H1 (cell line): ENCODE measurements at regions not wholly inside any gene's neighbourhood (a gene's known extent, or its start where the extent isn't known, plus 50 kb on each side); places are given as distances from the start of the nearest gene placed in this dataset.

Source experiments
- CTCF ChIA-PET: fragments of 300-600 bp; sonication (Branson Sonifier 250); formaldehyde crosslinking; loops from one replicate; lab custom pipeline; 2021; ENCODE audit not compliant: partially characterized antibody; lab: Charles Lee
- POLR2A ChIA-PET: fragments of 300-600 bp; sonication (Branson Sonifier 250); formaldehyde crosslinking; loops from one replicate; lab custom pipeline; 2021; ENCODE audit warnings: inconsistent platforms; ENCODE audit not compliant: partially characterized antibody; lab: Charles Lee
- DNase-seq, 2 experiments: peaks; one replicate each; pipeline versions ENCODE4 v3.0.0 to v3.0.0-alpha.2; 2010 to 2022; ENCODE audit warnings: low spot score in 2 of 2, low read depth in 1 of 2, mixed read lengths in 1 of 2
- FAIRE-seq: peaks from 2 replicates; lab custom pipeline; 2011; peaks lifted over from hg19 to GRCh38; lab: Jason Lieb, UNC
- H2AFZ ChIP-seq: 2 replicates; pipeline ENCODE4 v1.8.1; 2012; ENCODE audit warnings: low read length, inconsistent platforms
- H2AK5ac ChIP-seq: 2 replicates; pipeline ENCODE4 v1.6.1; 2013; ENCODE audit warnings: low read depth, low read length
- H2BK120ac ChIP-seq: replicated peaks from 2 replicates; pipeline ENCODE3; 2013; ENCODE audit warnings: low read depth, low read length, inconsistent platforms
- H2BK12ac ChIP-seq: 2 replicates; pipeline ENCODE4 v1.6.1; 2013; ENCODE audit warnings: low read depth, low read length
- H2BK15ac ChIP-seq: 2 replicates; pipeline ENCODE4 v1.6.1; 2013; ENCODE audit warnings: low read length
- H2BK20ac ChIP-seq: 2 replicates; pipeline ENCODE4 v1.6.1; 2013; ENCODE audit warnings: low read length
- H2BK5ac ChIP-seq: 2 replicates; pipeline ENCODE4 v1.6.1; 2013; ENCODE audit warnings: low read depth, low read length
- H3K14ac ChIP-seq: 2 replicates; pipeline ENCODE4 v1.6.1; 2013; ENCODE audit warnings: inconsistent platforms; ENCODE audit not compliant: insufficient read length
- H3K18ac ChIP-seq: 2 replicates; pipeline ENCODE4 v1.6.1; 2013; ENCODE audit warnings: low read length; ENCODE audit errors: extremely low read depth
- H3K23ac ChIP-seq: 2 replicates; pipeline ENCODE4 v1.6.1; 2013; ENCODE audit warnings: inconsistent platforms; ENCODE audit not compliant: insufficient read length
- H3K23me2 ChIP-seq: 2 replicates; pipeline ENCODE4 v1.6.1; 2013; ENCODE audit warnings: low read depth, low read length
- H3K27ac ChIP-seq: 2 replicates; pipeline ENCODE4 v1.6.1; 2011; ENCODE audit warnings: low read depth, low read length, inconsistent platforms
- H3K27me3 ChIP-seq, 4 experiments: replicated peaks in 1 of 4; 1 replicate in 1 of 4; 2 replicates in 3 of 4; pipeline versions ENCODE4 v1.6.1 to v1.8.1; 2011 to 2013; ENCODE audit warnings: low read length in 3 of 4, mild to moderate bottlenecking in 3 of 4, inconsistent platforms in 2 of 4, mixed read lengths in 2 of 4, moderate library complexity in 1 of 4; ENCODE audit not compliant: control insufficient read depth in 3 of 4, insufficient read depth in 3 of 4; ENCODE audit errors: extremely low read depth in 1 of 4
- H3K36me3 ChIP-seq, 4 experiments: 2 replicates each; pipeline versions ENCODE4 v1.6.1 to v1.8.1; 2011 to 2013; ENCODE audit warnings: mild to moderate bottlenecking in 4 of 4, low read length in 3 of 4, moderate library complexity in 2 of 4, control low read depth in 1 of 4, inconsistent platforms in 1 of 4; ENCODE audit not compliant: insufficient read depth in 4 of 4, control insufficient read depth in 2 of 4
- H3K4ac ChIP-seq: replicated peaks from 2 replicates; pipeline ENCODE3; 2013; ENCODE audit warnings: low read length, low read depth, mixed read lengths, inconsistent platforms; ENCODE audit not compliant: insufficient read length
- H3K4me1 ChIP-seq, 4 experiments: replicated peaks in 1 of 4; 1 replicate in 1 of 4; 2 replicates in 3 of 4; pipeline versions ENCODE4 v1.6.1 to v1.8.1; 2011 to 2013; ENCODE audit warnings: low read length in 3 of 4, inconsistent platforms in 2 of 4, mixed read lengths in 1 of 4; ENCODE audit not compliant: insufficient read depth in 4 of 4, control insufficient read depth in 3 of 4
- H3K4me2 ChIP-seq, 2 experiments: 2 replicates each; pipeline versions ENCODE4 v1.6.1 to v1.8.1; 2011 to 2013; ENCODE audit warnings: low read depth in 2 of 2, low read length in 2 of 2, control low read depth in 1 of 2, inconsistent platforms in 1 of 2, mild to moderate bottlenecking in 1 of 2; ENCODE audit not compliant: insufficient read depth in 1 of 2
- H3K4me3 ChIP-seq, 4 experiments: fragments of 200-600, 300-600 bp in 1 of 4; sonication (generic), shearing (Covaris generic), sonication (Bioruptor Twin) in 1 of 4; 2 replicates each; pipeline versions ENCODE4 v1.5.1 to v1.8.1; 2011 to 2016; ENCODE audit warnings: low read length in 4 of 4, low read depth in 3 of 4, control low read depth in 2 of 4, inconsistent platforms in 2 of 4, mild to moderate bottlenecking in 2 of 4, mixed read lengths in 1 of 4, moderate library complexity in 1 of 4; ENCODE audit not compliant: insufficient read depth in 2 of 4; ENCODE audit errors: extremely low read depth in 1 of 4
- H3K56ac ChIP-seq: replicated peaks from 2 replicates; pipeline ENCODE3; 2013; ENCODE audit warnings: low read depth, mild to moderate bottlenecking, mixed read lengths, low read length, inconsistent platforms; ENCODE audit not compliant: insufficient read length
- H3K79me1 ChIP-seq: 2 replicates; pipeline ENCODE4 v1.6.1; 2013; ENCODE audit warnings: low read depth, low read length, control low read depth
- H3K79me2 ChIP-seq, 2 experiments: 2 replicates each; pipeline versions ENCODE4 v1.6.1 to v1.8.1; 2012 to 2013; ENCODE audit warnings: low read length in 2 of 2, mild to moderate bottlenecking in 2 of 2, inconsistent platforms in 1 of 2; ENCODE audit not compliant: insufficient read depth in 2 of 2, control insufficient read depth in 1 of 2
- H3K9ac ChIP-seq, 4 experiments: replicated peaks in 1 of 4; 1 replicate in 1 of 4; 2 replicates in 3 of 4; pipeline versions ENCODE4 v1.6.1 to v1.8.1; 2011 to 2013; ENCODE audit warnings: low read depth in 3 of 4, low read length in 3 of 4, control low read depth in 2 of 4, mild to moderate bottlenecking in 2 of 4, moderate library complexity in 2 of 4, inconsistent platforms in 1 of 4; ENCODE audit errors: extremely low read depth in 1 of 4
- H3K9me3 ChIP-seq, 2 experiments: 2 replicates each; pipeline versions ENCODE4 v1.6.1 to v1.8.1; 2012 to 2013; ENCODE audit warnings: mild to moderate bottlenecking in 2 of 2, moderate library complexity in 2 of 2, control low read depth in 1 of 2, inconsistent platforms in 1 of 2, low read depth in 1 of 2, low read length in 1 of 2, mixed read lengths in 1 of 2; ENCODE audit not compliant: insufficient read depth in 2 of 2
- H4K20me1 ChIP-seq, 2 experiments: replicated peaks in 1 of 2; 2 replicates each; pipeline versions ENCODE3 to v1.8.1; 2011 to 2013; ENCODE audit warnings: inconsistent platforms in 2 of 2, low read length in 2 of 2, mild to moderate bottlenecking in 1 of 2; ENCODE audit not compliant: insufficient read depth in 2 of 2, control insufficient read depth in 1 of 2
- H4K5ac ChIP-seq: 2 replicates; pipeline ENCODE4 v1.6.1; 2013; ENCODE audit warnings: low read length, low read depth, mixed read lengths, inconsistent platforms; ENCODE audit not compliant: insufficient read length
- H4K8ac ChIP-seq: 2 replicates; pipeline ENCODE4 v1.8.0; 2013; ENCODE audit warnings: mild to moderate bottlenecking, moderate library complexity, low read length, inconsistent platforms; ENCODE audit not compliant: insufficient read depth; ENCODE audit errors: extremely low read depth
- H4K91ac ChIP-seq: replicated peaks from 2 replicates; pipeline ENCODE3; 2013; ENCODE audit warnings: low read length, mixed read lengths, inconsistent platforms; ENCODE audit not compliant: insufficient read length
- ATF3 ChIP-seq: IDR thresholded peaks from 2 replicates; pipeline ENCODE4 v1.6.1; 2011; ENCODE audit warnings: low read depth, mild to moderate bottlenecking, low read length; ENCODE audit not compliant: insufficient read depth
- CHD1 ChIP-seq: IDR thresholded peaks from 2 replicates; pipeline ENCODE4 v1.6.1; 2012; ENCODE audit warnings: low read depth, low read length, improper control_type of control experiment
- CHD2 ChIP-seq: IDR thresholded peaks from 2 replicates; pipeline ENCODE4 v1.6.1; 2012; ENCODE audit warnings: low read length, improper control_type of control experiment
- EGR1 ChIP-seq: IDR thresholded peaks from 2 replicates; pipeline ENCODE4 v1.6.1; 2011; ENCODE audit warnings: low read depth, low read length, borderline replicate concordance
- FOSL1 ChIP-seq: IDR thresholded peaks from 2 replicates; pipeline ENCODE4 v1.6.1; 2011; ENCODE audit warnings: mild to moderate bottlenecking, low read depth, low read length, moderate library complexity; ENCODE audit not compliant: insufficient read depth
- HDAC2 ChIP-seq, 2 experiments: fragments of 300-600 bp in 1 of 2; sonication (generic) in 1 of 2; IDR thresholded peaks; 2 replicates each; pipeline ENCODE4 v1.6.1; 2011 to 2012; ENCODE audit warnings: low read depth in 2 of 2, low read length in 2 of 2, mild to moderate bottlenecking in 2 of 2, moderate library complexity in 2 of 2, borderline replicate concordance in 1 of 2, inconsistent platforms in 1 of 2
- KDM1A ChIP-seq: fragments of 200-600, 300-600 bp; sonication (generic); IDR thresholded peaks from 2 replicates; pipeline ENCODE4 v1.7.1; 2016; ENCODE audit warnings: mild to moderate bottlenecking, low read length, borderline replicate concordance
- KDM5A ChIP-seq: fragments of 200-600 bp; IDR thresholded peaks from 2 replicates; pipeline ENCODE4 v1.7.1; 2012; ENCODE audit warnings: mild to moderate bottlenecking, low read length, inconsistent platforms, mixed read lengths
- POLR2A ChIP-seq, 2 experiments: IDR thresholded peaks; 1 replicate in 1 of 2; 2 replicates in 1 of 2; pipeline ENCODE4 v1.6.1; 2011; ENCODE audit warnings: low read depth in 2 of 2, low read length in 2 of 2, mild to moderate bottlenecking in 2 of 2; ENCODE audit errors: control extremely low read depth in 1 of 2
- SP4 ChIP-seq: IDR thresholded peaks from 2 replicates; pipeline ENCODE4 v1.6.1; 2012; ENCODE audit warnings: low read length, inconsistent platforms
- TAF1 ChIP-seq: IDR thresholded peaks from 2 replicates; pipeline ENCODE4 v1.6.1; 2011; ENCODE audit warnings: mild to moderate bottlenecking, low read depth, low read length
- TCF12 ChIP-seq: IDR thresholded peaks from 2 replicates; pipeline ENCODE4 v1.6.1; 2011; ENCODE audit warnings: low read depth, mild to moderate bottlenecking, low read length
- YY1 ChIP-seq: IDR thresholded peaks from 2 replicates; pipeline ENCODE4 v1.6.1; 2011; ENCODE audit warnings: low read depth, mild to moderate bottlenecking, low read length
- ZNF274 ChIP-seq: IDR thresholded peaks from 2 replicates; pipeline ENCODE4 v1.7.0; 2012; ENCODE audit warnings: low read length, borderline replicate concordance; ENCODE audit errors: extremely low read depth
- WGBS, 2 experiments: shearing (Covaris generic) in 1 of 2; methylation state at CpG; one replicate each; pipeline versions ENCODE4 v1.1.6 to v1.1.7; 2013 to 2015; ENCODE audit warnings: low lambda C conversion rate in 2 of 2, mixed read lengths in 2 of 2, inconsistent platforms in 1 of 2, low coverage in 1 of 2, missing lambda C conversion rate in 1 of 2; ENCODE audit not compliant: insufficient replicate concordance in 2 of 2, insufficient coverage in 1 of 2, insufficient read length in 1 of 2; ENCODE audit errors: extremely low coverage in 1 of 2, missing lambda C conversion rate in 1 of 2; 5-methylcytosine and 5-hydroxymethylcytosine counted together

- Histone ChIP-seq H4K8ac (no peak overlapping the region), H3K23ac (no peak overlapping the region), H2BK120ac (no peak overlapping the region), H4K5ac (no peak overlapping the region), H3K4me1 (no peaks in the 10 kb centered on the region), H3K4me3 (no peak overlapping the region), H4K20me1 (no peaks in the 10 kb centered on the region), H2BK12ac (no peak overlapping the region), H2BK15ac (no peak overlapping the region), H3K18ac (no peak overlapping the region), H2AK5ac (no peak overlapping the region), H3K9me3 (0 out of 4 replicates have a peak, but pooled peaks cover 0 to 3% of the 10 kb centered on the region in 2 experiments), H3K79me1 (no peaks in the 10 kb centered on the region), H3K56ac (no peak overlapping the region), H2BK5ac (0 out of 2 replicates have a peak overlapping the region, but pooled peaks have one; percentile 11), H4K91ac (no peak overlapping the region), H3K27ac (no peak overlapping the region), H2AFZ (no peak overlapping the region), H3K27me3 (no peaks in the 10 kb centered on the region), H3K14ac (no peak overlapping the region), H3K23me2 (no peaks in the 10 kb centered on the region; the same call in 1 of the 2 replicates), H3K4me2 (no peak overlapping the region), H3K36me3 (no peaks in the 10 kb centered on the region; a peak in 1 of 8 replicates), H2BK20ac (no peak overlapping the region), H3K4ac (no peak overlapping the region), H3K9ac (no peak overlapping the region), H3K79me2 (no peaks in the 10 kb centered on the region)
- DNase-seq (peak in 1 of 2 experiments; percentile 26), FAIRE-seq (no peak)
- ChIA-PET POLR2A (interaction anchor here (1.3 to 1.7 kb wide), 2 partner anchors 12 kb away, joined by 3 to 4 read pairs; no protein-coding TSS in a partner anchor), CTCF (interaction anchor here (1.5 kb wide), 1 partner anchor 15 kb away, joined by 3 read pairs; no protein-coding TSS in a partner anchor)
- WGBS, 2 experiments = 71% methylated on average over 1 of the region's 1 CpG; no CpG with 5 or more reads in 1 of the 2 experiments
- TF ChIP-seq YY1 = no peak
- TF ChIP-seq EGR1 = no peak
- no peak for TF ChIP-seq HDAC2 (IDR thresholded peaks at IDR 0.05; ENCODE audit: borderline replicate concordance in 1 of 2, low read depth in 2 of 2, low read length in 2 of 2)
- no peak for TF ChIP-seq TAF1
- TF ChIP-seq TCF12 = no peak
- TF ChIP-seq ZNF274 = no peak
- no peak for TF ChIP-seq CHD2
- no peak for TF ChIP-seq ATF3
- no peak for TF ChIP-seq KDM1A
- TF ChIP-seq CHD1 = no peak
- TF ChIP-seq SP4 = no peak
- TF ChIP-seq FOSL1 = no peak
- no peak for TF ChIP-seq POLR2A (IDR thresholded peaks at IDR 0.05; ENCODE audit: control extremely low read depth in 1 of 2, low read depth in 2 of 2, low read length in 2 of 2)
- TF ChIP-seq KDM5A = no peak
Observed at GRCh38 chr6:108768166-108768555, 80.1 kb upstream of the ARMC2 start.
